ENCODE measurements at regions not wholly inside any gene's neighbourhood (a gene's known extent, or its start where the extent isn't known, plus 50 kb on each side); places are given as distances from the start of the nearest gene placed in this dataset.
A peak's percentile ranks its signal among the peaks of the same experiment; 100 is the strongest.
"Not testable (repeated sequence)": the region's sequence is repeated elsewhere in the genome, so short reads cannot be mapped to it uniquely, and the experiment has no call there.

GRCh38 chr14:58755031-58755925 lies 117.5 kb downstream of the DACT1 start:
- peak; percentile 19 to 72 for DNase-seq

DNA sequence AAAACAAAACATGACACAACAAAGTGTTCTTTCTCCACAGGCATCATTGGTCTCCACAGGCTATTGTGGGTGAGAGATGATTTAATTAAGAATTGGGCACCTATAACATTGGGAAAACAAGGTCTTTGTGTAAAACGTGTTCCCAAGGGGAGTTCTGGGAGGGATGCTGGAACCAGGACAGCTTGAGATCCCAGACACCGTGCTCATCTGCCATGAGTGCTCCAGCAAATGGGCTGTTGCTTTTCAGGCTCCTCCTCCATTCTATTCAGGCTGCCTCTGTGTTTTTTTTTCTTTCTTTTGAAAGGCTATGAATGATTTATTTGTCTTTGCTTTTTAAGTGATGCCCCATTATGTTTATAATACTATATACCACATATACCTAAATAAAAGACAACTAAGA lies 122.4 kb downstream of the DACT1 start:
- DNase-seq: no peak

DNA sequence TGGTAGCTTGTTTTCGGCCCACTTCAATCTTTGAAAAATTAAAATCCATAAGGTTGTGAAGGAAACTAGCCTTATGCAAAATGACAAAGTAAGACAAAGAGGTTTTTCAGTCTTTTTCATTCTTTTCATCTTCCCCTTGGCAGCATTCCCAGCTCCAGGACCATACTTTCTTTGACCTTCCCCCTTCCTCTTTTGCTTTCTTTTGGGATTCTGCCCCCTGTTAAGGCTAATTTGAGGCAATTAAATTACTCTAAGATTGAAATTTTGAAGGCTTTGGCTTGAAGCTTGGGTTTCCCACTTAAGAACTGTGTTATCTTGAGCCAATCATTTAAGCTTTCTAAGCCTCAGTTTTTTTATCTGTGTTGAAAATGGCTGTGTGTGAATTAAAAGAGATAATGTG lies 124.9 kb downstream of the DACT1 start:
- DNase-seq: no peak

DNA sequence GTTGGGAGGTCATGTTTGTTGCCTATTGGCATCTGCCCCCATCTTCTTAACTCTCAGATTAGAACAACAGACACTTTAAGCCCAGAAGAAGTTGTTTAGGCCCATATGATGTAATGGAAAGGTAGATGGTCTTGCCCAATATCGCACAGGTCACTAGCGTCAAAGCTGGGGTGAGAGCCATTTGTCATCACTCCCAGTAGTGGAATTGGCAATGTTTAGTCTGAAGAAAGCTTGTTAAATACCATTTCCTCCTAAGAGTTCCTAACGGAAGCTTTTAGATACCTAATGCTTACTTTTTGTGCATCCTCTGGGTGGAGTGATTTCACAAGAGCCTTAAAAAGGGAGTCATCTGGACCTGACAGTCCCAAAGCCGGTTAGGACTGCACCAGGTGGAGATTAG lies 125.4 kb downstream of the DACT1 start:
- no peak for DNase-seq

DNA sequence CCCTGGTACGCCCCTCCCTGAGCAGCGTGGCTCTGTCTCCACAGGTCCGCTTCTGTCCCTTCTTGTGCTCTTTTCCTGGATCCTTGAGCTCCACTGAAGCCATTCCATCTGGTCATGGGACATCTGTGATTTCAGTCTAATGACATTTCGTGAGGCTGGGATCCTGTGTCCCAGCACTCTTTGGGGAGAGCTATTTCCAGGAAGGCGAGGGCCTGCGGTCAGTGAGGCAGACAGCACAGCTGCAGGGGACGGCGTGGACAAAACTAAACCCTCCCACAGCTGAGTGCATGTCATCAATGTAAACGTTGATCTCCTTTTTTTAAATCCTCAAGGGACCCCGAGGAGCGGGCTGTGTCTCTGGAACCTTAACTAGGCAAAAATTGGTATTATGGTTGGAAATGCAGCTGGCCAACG lies 127.7 kb downstream of the DACT1 start:
- DNase-seq: peak; percentile 5 to 7

GRCh38 chr14:58765843-58766242 lies 128.1 kb downstream of the DACT1 start:
- DNase-seq: no peak

DNA sequence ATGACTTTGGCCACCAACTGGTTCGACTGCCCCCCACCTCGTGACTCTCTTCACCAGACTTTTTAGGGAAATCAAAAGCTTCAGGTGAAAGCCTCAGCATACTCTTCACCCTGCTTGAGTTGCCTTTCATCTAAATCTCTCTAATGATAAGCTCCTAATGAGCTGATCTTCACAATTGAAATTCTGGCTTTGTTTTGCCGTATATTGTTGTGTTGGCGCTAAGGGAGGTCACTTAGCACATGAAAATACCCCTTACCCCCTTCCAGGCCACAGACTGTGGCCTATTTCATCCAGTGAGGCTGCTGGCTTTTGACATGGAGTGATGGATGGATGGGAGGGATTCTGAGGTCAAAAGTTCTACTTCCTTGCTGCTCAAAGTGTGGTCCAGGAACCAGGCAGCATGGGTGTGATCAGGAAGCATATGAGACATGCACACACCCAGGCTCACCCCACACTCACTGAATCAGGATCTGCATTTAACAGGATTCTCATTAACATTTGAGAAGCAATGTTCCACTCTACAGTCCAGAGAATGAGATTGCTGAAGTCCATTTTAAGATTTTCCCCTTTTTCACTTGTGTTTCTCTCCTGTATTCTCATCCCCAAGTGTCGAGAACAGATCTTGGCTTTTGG lies 131.4 kb downstream of the DACT1 start:
- no peak for DNase-seq

GRCh38 chr14:58769771-58770170 lies 132.0 kb downstream of the DACT1 start:
- DNase-seq: no peak

DNA sequence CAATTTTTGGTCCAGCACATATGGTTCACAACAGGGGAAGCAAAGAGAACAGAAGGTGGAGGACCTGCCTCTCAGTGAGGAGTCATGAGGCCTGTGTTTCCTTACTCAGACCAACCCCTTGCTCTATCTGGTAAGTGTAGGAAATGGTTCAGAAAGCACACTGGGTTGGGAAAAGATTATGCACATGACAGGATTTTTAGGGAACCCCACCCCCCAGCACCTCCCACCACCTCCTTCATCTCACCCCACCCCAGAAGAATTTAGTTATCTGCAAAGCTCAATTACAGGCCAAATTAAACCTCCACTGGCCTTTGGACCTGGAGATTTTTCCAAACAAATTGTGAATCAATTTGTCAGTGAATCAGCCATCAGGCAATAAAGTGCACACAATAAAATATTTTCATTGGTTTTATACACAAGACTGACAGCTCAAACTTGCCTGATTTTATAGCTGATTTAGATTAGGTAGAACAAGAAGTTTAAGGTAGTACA lies 132.8 kb downstream of the DACT1 start:
- no peak for DNase-seq

- DNase-seq: no peak
Observed at GRCh38 chr14:58771016-58771415, 133.3 kb downstream of the DACT1 start.

- DNase-seq: peak in 1 of 2 experiments; percentile 17
Observed at GRCh38 chr14:58772116-58772515, 134.4 kb downstream of the DACT1 start.

GRCh38 chr14:58772794-58773620 lies 135.2 kb downstream of the DACT1 start:
- DNase-seq: no peak

- no peak for DNase-seq
Observed at GRCh38 chr14:58774531-58774930, 136.8 kb downstream of the DACT1 start.

DNA sequence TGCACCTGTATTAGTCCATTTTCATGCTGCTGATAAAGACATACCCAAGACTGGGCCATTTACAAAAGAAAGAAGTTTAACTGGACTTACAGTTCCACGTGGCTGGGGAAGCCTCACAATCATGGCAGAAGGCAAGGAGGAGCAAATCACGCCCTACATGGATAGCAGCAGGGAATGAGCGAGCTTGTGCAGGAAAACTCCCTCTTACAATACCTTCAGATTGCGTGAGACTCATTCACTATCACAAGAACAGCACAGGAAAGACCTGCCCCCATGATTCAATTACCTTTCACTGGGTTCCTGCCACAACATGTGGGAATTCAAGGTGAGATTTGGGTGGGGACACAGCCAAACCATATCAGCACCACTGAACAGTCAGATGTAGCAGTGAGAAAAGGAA lies 137.4 kb downstream of the DACT1 start:
- DNase-seq: not testable (repeated sequence)

DNA sequence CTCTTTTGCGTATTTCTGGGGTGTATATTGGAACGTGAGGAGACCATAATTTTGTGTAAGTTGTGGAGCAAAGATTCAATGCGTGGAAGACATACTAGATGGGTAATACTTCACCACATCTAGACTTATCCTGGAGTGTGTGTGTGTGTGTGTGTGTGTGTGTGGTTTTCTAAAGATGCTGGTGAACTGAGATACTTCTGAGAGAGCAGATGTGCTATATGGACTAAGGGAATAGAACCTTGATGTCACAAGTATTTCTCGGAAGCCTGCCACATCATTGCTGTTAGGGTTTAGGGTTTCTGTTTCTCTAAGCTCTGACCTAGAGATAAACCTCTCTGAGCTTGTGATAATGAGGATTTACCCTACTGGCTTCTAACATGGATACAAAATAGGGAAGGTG lies 138.8 kb downstream of the DACT1 start:
- no peak for DNase-seq

DNA sequence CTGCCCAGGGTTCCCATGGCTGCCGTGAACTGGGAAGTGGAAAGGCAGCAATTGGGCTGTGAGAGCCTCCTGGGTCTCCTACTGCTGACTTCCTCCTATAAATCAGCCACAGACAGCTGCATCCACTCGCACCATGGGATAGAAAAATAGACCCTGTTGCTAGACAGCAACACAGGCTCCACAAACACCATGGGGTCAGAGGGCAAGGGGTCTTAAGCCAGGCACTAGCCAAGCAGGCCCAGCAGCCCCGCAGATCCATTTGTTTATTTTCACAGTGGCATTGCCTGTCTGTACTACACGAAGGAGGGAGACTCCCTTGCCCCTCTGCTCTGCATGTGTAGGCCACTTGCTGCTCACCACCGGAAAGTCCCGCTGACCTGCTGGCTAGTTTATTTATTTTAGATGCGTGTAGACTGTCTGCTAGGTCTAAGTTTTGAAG lies 139.8 kb downstream of the DACT1 start:
- DNase-seq: peak in 1 of 2 experiments; percentile 22

- no peak for DNase-seq
Observed at GRCh38 chr14:58778202-58778601, 140.4 kb downstream of the DACT1 start.

GRCh38 chr14:58779376-58779775 lies 141.6 kb downstream of the DACT1 start:
- no peak for DNase-seq

DNA sequence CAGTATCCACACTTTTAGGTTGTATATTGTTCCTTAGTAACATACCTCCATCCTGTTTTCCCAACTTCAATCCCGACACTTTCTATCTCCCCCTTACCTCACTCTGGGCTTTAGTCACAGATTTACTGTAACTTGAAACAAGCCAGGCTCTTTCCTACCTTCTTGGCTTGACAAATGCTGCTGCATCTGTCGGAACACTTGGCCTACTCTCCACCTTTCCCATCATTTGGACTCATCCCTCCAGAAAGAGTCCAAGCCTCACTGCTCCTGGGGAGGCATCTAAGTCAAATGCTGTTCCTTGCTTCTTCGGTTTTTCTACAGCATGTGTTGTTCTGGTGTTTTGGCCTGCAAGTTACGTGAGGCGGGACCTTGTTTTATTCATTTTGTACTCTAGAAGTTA lies 142.4 kb downstream of the DACT1 start:
- DNase-seq: no peak

DNA sequence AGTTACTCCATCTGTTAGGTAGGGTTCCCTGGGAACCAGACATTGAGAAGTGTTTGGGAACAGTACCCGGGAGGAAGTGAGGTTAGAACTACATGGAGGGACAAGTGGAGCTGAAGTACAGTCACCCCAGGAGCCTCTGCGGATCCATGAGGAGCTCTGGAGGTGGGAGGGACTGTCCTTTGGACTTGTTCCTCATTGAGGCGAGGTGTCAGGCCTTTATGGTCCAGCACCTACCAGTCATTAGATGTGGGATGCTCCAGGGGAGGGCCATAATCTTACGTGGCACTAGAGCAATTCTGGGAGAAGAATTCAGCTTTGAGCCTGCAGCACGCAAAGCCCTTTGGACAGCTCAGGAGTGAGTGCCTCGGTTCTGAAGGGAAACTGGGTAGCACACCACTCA lies 142.8 kb downstream of the DACT1 start:
- DNase-seq: no peak

GRCh38 chr14:58782011-58782410 lies 144.2 kb downstream of the DACT1 start:
- DNase-seq: no peak

- no peak for DNase-seq
Observed at GRCh38 chr14:58783792-58784511, 146.2 kb downstream of the DACT1 start.

- no peak for DNase-seq
Observed at GRCh38 chr14:58784931-58785330, 147.2 kb downstream of the DACT1 start.

All from SHP77 (cell line).